GM21367 (cell line): ENCODE measurements at regions not wholly inside any gene's neighbourhood (a gene's known extent, or its start where the extent isn't known, plus 50 kb on each side); places are given as distances from the start of the nearest gene placed in this dataset.

ENCODE experiments used
- ATAC-seq: cut with Tn5 transposase; IDR thresholded peaks from one replicate; pipeline ENCODE4 v1.9.1; 2021; ENCODE audit not compliant: unreplicated experiment

GRCh38 chr2:2935445-2936149, 442.0 kb downstream of the EIPR1 start:
- no peak for ATAC-seq

- no peak for ATAC-seq
These were observed 444.2 kb downstream of the EIPR1 start for GRCh38 chr2:2933426-2933825.

- ATAC-seq, result no peak
These were observed 444.8 kb downstream of the EIPR1 start for GRCh38 chr2:2932692-2933305.

GRCh38 chr2:2932189-2932588, 445.4 kb downstream of the EIPR1 start:
- ATAC-seq, result no peak

GRCh38 chr2:2931318-2932075, 446.1 kb downstream of the EIPR1 start:
- no peak for ATAC-seq

GRCh38 chr2:2930841-2931240, 446.8 kb downstream of the EIPR1 start:
- no peak for ATAC-seq

GRCh38 chr2:2926858-2927175, 450.8 kb downstream of the EIPR1 start:
- ATAC-seq, result no peak

GRCh38 chr2:2926009-2926857, 451.4 kb downstream of the EIPR1 start:
- ATAC-seq, result no peak

GRCh38 chr2:2922156-2922555, 455.5 kb downstream of the EIPR1 start:
- no peak for ATAC-seq

GRCh38 chr2:2921011-2921720, 456.5 kb downstream of the EIPR1 start:
- no peak for ATAC-seq

GRCh38 chr2:2919574-2920365, 457.8 kb downstream of the EIPR1 start:
- no peak for ATAC-seq

GRCh38 chr2:2919026-2919425, 458.6 kb downstream of the EIPR1 start:
- no peak for ATAC-seq

GRCh38 chr2:2916621-2917020, 461.0 kb downstream of the EIPR1 start:
- no peak for ATAC-seq

- ATAC-seq, result no peak
These were observed 463.4 kb downstream of the EIPR1 start for GRCh38 chr2:2914252-2914651.

- ATAC-seq, result no peak
These were observed 464.0 kb downstream of the EIPR1 start for GRCh38 chr2:2913601-2914120.

- no peak for ATAC-seq
These were observed 464.9 kb downstream of the EIPR1 start for GRCh38 chr2:2912731-2913130.

GRCh38 chr2:2912293-2912692, 465.3 kb downstream of the EIPR1 start:
- no peak for ATAC-seq

- no peak for ATAC-seq
These were observed 467.4 kb downstream of the EIPR1 start for GRCh38 chr2:2910259-2910658.

GRCh38 chr2:2909086-2910035, 468.3 kb downstream of the EIPR1 start:
- no peak for ATAC-seq
